Neural cell (in vitro differentiated cells): ENCODE measurements at regions not wholly inside any gene's neighbourhood (a gene's known extent, or its start where the extent isn't known, plus 50 kb on each side); places are given as distances from the start of the nearest gene placed in this dataset.

ENCODE experiments used
- H2AFZ ChIP-seq: fragments of 200-600, 300-800 bp; sonication (generic), shearing (Covaris generic); 2 replicates; pipeline ENCODE4 v1.6.0; 2014; ENCODE audit warnings: low read depth, mild to moderate bottlenecking, antibody characterized with exemption, low read length, moderate library complexity
- H3F3A ChIP-seq: fragments of 200-600 bp; shearing (Covaris generic); 2 replicates; pipeline ENCODE4 v1.6.1; 2016; ENCODE audit warnings: mild to moderate bottlenecking, moderate library complexity, mixed read lengths, antibody characterized with exemption, low read length; ENCODE audit not compliant: insufficient read depth, poor library complexity, severe bottlenecking
- H3K27ac ChIP-seq: fragments of 200-600, 300-800 bp; sonication (generic), shearing (Covaris generic); 2 replicates; pipeline ENCODE4 v1.5.1; 2014; ENCODE audit warnings: mild to moderate bottlenecking, low read length, moderate library complexity
- H3K27me3 ChIP-seq: fragments of 300-800, 200-600 bp; sonication (generic), shearing (Covaris generic); 2 replicates; pipeline ENCODE4 v1.6.0; 2014; ENCODE audit warnings: mild to moderate bottlenecking, low read depth, low read length, moderate library complexity; ENCODE audit not compliant: insufficient read depth
- H3K36me3 ChIP-seq: fragments of 300-800, 200-600 bp; sonication (generic), shearing (Covaris generic); 2 replicates; pipeline ENCODE4 v1.5.1; 2014; ENCODE audit warnings: mild to moderate bottlenecking, antibody characterized with exemption, low read length, moderate library complexity; ENCODE audit not compliant: insufficient read depth
- H3K4me2 ChIP-seq: fragments of 300-800, 200-600 bp; sonication (generic), shearing (Covaris generic); 2 replicates; pipeline ENCODE4 v1.6.0; 2014; ENCODE audit warnings: mild to moderate bottlenecking, low read length
- H3K4me3 ChIP-seq: fragments of 300-800, 200-600 bp; sonication (generic), shearing (Covaris generic); 2 replicates; pipeline ENCODE4 v1.5.1; 2014; ENCODE audit warnings: mild to moderate bottlenecking, low read length, moderate library complexity
- H3K79me2 ChIP-seq: fragments of 200-600 bp; shearing (Covaris generic); replicated peaks from 2 replicates; pipeline ENCODE4 v1.6.0; 2014; ENCODE audit warnings: mild to moderate bottlenecking, low read length, moderate library complexity; ENCODE audit not compliant: insufficient read depth
- H3K9ac ChIP-seq: fragments of 300-800, 200-600 bp; sonication (generic), shearing (Covaris generic); 2 replicates; pipeline ENCODE4 v1.6.1; 2016; ENCODE audit warnings: mild to moderate bottlenecking, low read length, mixed read lengths
- H3K9me2 ChIP-seq: fragments of 200-600 bp; shearing (Covaris generic); 2 replicates; pipeline ENCODE4 v1.6.1; 2016; ENCODE audit warnings: mild to moderate bottlenecking, low read length, mixed read lengths; ENCODE audit not compliant: insufficient read depth
- H3K9me3 ChIP-seq: fragments of 200-600, 300-800 bp; sonication (generic), shearing (Covaris generic); 2 replicates; pipeline ENCODE4 v1.6.1; 2016; ENCODE audit warnings: mild to moderate bottlenecking, mixed run types, low read length, moderate library complexity, mixed read lengths
- H4K20me1 ChIP-seq: fragments of 200-600 bp; shearing (Covaris generic); 2 replicates; pipeline ENCODE4 v1.6.1; 2016; ENCODE audit warnings: mild to moderate bottlenecking, mixed run types; ENCODE audit not compliant: insufficient read depth
- CTCF ChIP-seq: fragments of 450-650 bp; IDR thresholded peaks from 2 replicates; pipeline ENCODE4 v1.5.1; 2014; ENCODE audit warnings: antibody characterized with exemption, mild to moderate bottlenecking, moderate library complexity; ENCODE audit not compliant: poor library complexity, severe bottlenecking
- EP300 ChIP-seq: fragments of 450-650 bp; conservative IDR thresholded peaks from 2 replicates; pipeline ENCODE4 v1.6.1; 2014; ENCODE audit warnings: antibody characterized with exemption, mild to moderate bottlenecking, moderate library complexity; ENCODE audit not compliant: poor library complexity, severe bottlenecking
- EZH2 ChIP-seq: fragments of 200-600, 300-800 bp; shearing (Covaris generic), sonication (generic); IDR thresholded peaks from 2 replicates; pipeline ENCODE4 v1.6.1; 2014; ENCODE audit warnings: antibody characterized with exemption, low read length, borderline replicate concordance, mild to moderate bottlenecking; ENCODE audit not compliant: insufficient read depth, poor library complexity, severe bottlenecking
- MXI1 ChIP-seq: fragments of 450-650 bp; conservative IDR thresholded peaks from 2 replicates; pipeline ENCODE4 v1.6.1; 2014; ENCODE audit warnings: antibody characterized with exemption, mild to moderate bottlenecking; ENCODE audit not compliant: poor library complexity, severe bottlenecking
- POLR2AphosphoS5 ChIP-seq: IDR thresholded peaks from 2 replicates; pipeline ENCODE4 v1.6.1; 2012
- RAD21 ChIP-seq: fragments of 450-650 bp; conservative IDR thresholded peaks from 2 replicates; pipeline ENCODE4 v1.6.1; 2014; ENCODE audit warnings: antibody characterized with exemption, mild to moderate bottlenecking, moderate library complexity
- REST ChIP-seq: IDR thresholded peaks from 2 replicates; pipeline ENCODE4 v1.6.1; 2012; ENCODE audit warnings: borderline replicate concordance
- SMC3 ChIP-seq: fragments of 450-650 bp; conservative IDR thresholded peaks from 2 replicates; pipeline ENCODE4 v1.6.1; 2014; ENCODE audit warnings: antibody characterized with exemption, mild to moderate bottlenecking, moderate library complexity; ENCODE audit not compliant: poor library complexity
- TAF1 ChIP-seq: IDR thresholded peaks from 2 replicates; pipeline ENCODE4 v1.6.1; 2012; ENCODE audit warnings: low read depth

- Histone ChIP-seq H3K79me2 (no peaks in the 10 kb centered on the region), H3F3A (no peaks in the 10 kb centered on the region), H3K9me3 (no peaks in the 10 kb centered on the region), H3K4me2 (no peak overlapping the region), H3K4me3 (no peak overlapping the region), H2AFZ (no peak overlapping the region), H3K27me3 (no peaks in the 10 kb centered on the region), H4K20me1 (no peaks in the 10 kb centered on the region), H3K9ac (no peak overlapping the region), H3K36me3 (no peaks in the 10 kb centered on the region), H3K9me2 (no peaks in the 10 kb centered on the region), H3K27ac (no peak overlapping the region)
- no peak for TF ChIP-seq CTCF
Measured at GRCh38 chr20:24738981-24739633, 210.0 kb upstream of the CST7 start.

- H3K27me3 ChIP-seq = no peaks in the 10 kb centered on the region
- H3K4me2 ChIP-seq = no peak overlapping the region
- H3K9me2 ChIP-seq = no peaks in the 10 kb centered on the region
- H3K9me3 ChIP-seq = no peaks in the 10 kb centered on the region
- TF ChIP-seq EP300 (no peak), RAD21 (no peak), CTCF (no peak), POLR2AphosphoS5 (no peak), TAF1 (no peak), MXI1 (no peak), EZH2 (no peak), SMC3 (no peak)
- H3F3A ChIP-seq = no peaks in the 10 kb centered on the region
- H3K27ac ChIP-seq = no peak overlapping the region
- no peak overlapping the region for H3K9ac ChIP-seq
- H3K36me3 ChIP-seq = no peaks in the 10 kb centered on the region
- H2AFZ ChIP-seq = no peak overlapping the region
- H4K20me1 ChIP-seq = no peaks in the 10 kb centered on the region
- no peaks in the 10 kb centered on the region for H3K79me2 ChIP-seq
- no peak overlapping the region for H3K4me3 ChIP-seq
Measured at GRCh38 chr20:24739746-24740145, 209.3 kb upstream of the CST7 start.

- no peaks in the 10 kb centered on the region for H3K36me3 ChIP-seq
- no peaks in the 10 kb centered on the region for H3K79me2 ChIP-seq
- no peak overlapping the region for H3K4me2 ChIP-seq
- no peaks in the 10 kb centered on the region for H3F3A ChIP-seq
- no peaks in the 10 kb centered on the region for H4K20me1 ChIP-seq
- no peak overlapping the region for H2AFZ ChIP-seq
- H3K27me3 ChIP-seq = no peaks in the 10 kb centered on the region
- no peak overlapping the region for H3K27ac ChIP-seq
- no peak overlapping the region for H3K9ac ChIP-seq
- no peaks in the 10 kb centered on the region for H3K9me2 ChIP-seq
- no peaks in the 10 kb centered on the region for H3K9me3 ChIP-seq
- TF ChIP-seq TAF1 (no peak), EP300 (no peak), POLR2AphosphoS5 (no peak), MXI1 (no peak), REST (no peak), CTCF (no peak), SMC3 (no peak), EZH2 (no peak), RAD21 (no peak)
- no peak overlapping the region for H3K4me3 ChIP-seq
Measured at GRCh38 chr20:24741493-24742072, 207.5 kb upstream of the CST7 start.
